Activated CD8-positive, alpha-beta memory T cell treated with anti-CD3 and anti-CD28 coated beads, Interleukin-2, amount 50 U/mL, for 4 hours (primary cell): ENCODE measurements at regions not wholly inside any gene's neighbourhood (a gene's known extent, or its start where the extent isn't known, plus 50 kb on each side); places are given as distances from the start of the nearest gene placed in this dataset.
A peak's percentile ranks its signal among the peaks of the same experiment; 100 is the strongest.
"Not testable (repeated sequence)": the region's sequence is repeated elsewhere in the genome, so short reads cannot be mapped to it uniquely, and the experiment has no call there.

Source experiments
- DNase-seq: peaks from one replicate; pipeline ENCODE4 v3.0.0-alpha.2; 2020

DNA sequence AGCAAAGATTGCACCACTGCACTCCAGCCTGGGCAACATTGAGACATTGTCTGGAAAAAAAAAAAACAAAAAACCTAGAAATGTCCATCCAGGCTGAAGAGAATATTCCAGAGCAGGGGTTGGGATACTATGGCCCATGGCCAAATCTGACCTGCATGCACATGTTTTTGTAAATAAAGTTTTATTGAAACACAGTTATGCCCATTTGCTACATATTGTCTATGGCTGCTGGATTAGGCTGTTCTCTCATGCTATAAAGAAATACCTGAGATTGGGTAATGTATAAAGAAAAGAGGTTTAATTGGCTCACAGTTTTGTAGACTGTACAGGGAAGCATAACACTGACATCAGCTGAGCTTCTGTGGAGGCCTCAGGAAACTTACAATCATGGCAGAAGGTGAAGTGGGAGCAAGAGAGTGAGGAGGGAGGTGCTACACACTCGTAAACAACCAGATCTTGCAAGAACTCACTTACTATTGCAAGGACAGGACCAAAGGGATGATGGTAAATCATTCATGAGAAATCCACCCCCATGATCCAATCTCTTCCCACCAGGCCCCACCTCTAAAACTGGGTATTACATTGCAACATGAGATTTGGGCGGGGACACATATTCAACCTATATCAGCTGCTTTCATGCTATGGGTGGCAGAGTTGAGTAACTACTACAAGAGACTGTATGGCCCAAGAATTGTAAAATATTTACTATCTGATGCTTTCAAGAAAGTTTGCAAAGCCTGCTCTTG is 137.8 kb upstream of the ROPN1B start:
- DNase-seq = not testable (repeated sequence)

DNA sequence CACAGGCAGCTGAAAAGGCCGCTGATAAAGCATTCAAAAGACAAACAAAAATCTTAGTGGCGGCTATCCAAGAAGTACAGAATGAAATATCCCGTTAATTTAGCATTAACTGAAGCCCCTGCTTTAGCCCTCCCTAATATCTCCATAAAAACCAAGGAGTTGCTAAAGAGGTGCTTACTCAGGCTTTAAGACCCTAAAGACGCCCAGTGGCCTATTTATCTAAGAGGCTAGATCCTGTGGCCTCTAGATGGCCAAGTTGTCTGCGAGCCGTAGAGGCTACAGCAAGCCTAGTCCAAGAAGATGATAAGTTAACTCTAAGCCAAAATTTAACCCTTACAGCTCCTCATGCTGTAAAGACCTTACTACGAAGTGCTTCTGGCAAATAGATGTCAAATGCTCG is 133.4 kb upstream of the ROPN1B start:
- DNase-seq = not testable (repeated sequence)

DNA sequence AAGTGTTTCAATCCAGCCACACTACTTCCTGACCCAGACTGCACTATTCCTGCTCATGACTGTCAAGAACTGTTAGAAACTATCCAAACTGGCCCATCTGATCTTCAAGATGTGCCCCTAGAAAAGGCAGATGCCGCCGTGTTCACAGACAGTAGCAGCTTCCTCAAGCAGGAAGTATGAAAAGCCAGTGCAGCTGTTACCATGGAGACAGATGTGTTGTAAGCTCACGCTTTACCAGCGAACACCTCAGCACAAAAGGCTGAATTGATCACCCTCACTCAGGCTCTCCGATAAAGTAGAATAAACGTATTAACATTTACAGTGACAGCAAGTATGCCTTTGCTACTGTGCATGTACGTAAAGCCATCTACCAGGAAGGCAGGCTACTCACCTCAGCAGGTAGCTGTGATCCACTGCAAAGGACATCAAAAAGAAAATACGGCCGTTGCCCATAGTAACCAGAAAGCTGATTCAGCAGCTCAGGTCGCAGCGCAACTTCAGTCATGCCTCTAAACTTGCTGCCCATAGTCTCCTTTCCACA is 132.9 kb upstream of the ROPN1B start:
- not testable (repeated sequence) for DNase-seq

DNA sequence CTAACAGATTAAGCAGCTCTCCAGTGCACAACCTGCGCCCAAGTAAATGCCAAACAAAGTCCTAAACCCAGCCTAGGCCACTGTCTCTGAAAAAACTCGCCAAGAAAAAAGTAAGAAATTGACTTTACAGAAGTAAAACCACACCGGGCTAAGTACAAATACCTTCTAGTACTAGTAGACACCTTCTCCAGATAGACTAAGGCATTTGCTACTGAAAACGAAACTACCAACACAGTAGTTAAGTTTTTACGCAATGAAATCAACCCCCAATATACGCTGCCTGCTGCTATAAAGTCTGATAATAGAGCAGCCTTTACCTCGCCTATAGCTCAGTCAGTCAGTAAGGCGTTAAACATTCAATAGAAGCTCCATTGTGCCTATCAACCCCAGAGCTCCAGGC is 132.2 kb upstream of the ROPN1B start:
- DNase-seq = not testable (repeated sequence)

DNA sequence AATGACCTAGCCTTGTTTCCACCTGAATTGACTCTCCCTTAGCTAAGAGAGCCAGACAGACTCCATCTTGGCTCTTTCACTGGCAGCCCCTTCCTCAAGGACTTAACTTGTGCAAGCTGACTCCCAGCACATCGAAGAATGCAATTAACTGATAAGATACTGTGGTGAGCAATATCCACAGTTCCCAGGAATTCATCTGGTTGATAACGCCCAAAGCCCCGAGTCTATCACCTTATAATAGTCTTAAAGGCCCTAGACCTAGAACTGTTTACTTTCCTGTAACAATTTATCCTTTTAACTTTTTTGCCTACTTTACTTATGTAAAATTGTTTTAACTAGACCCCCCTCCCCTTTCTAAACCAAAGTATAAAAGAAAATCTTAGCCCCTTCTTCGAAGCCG is 130.1 kb upstream of the ROPN1B start:
- not testable (repeated sequence) for DNase-seq

DNA sequence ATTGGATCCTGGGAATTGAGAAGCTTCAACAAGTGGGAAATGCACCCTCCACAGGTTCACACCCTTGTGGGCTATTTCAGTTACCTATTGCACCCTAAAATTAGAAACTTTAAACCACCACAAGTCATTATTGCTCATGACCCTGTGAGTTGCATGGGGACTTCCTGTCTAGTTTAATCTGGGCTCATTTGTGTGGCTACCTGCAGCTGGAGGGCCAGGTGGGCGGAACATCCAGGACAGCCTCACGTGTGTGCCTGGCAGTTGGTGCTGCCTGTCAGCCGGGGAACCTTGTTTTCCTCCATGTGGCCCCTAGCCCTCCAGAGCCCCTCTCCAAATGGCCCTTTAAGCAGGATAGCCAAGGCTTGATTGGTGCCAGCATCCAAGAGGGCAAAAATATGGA is 128.5 kb upstream of the ROPN1B start:
- DNase-seq = not testable (repeated sequence)

DNA sequence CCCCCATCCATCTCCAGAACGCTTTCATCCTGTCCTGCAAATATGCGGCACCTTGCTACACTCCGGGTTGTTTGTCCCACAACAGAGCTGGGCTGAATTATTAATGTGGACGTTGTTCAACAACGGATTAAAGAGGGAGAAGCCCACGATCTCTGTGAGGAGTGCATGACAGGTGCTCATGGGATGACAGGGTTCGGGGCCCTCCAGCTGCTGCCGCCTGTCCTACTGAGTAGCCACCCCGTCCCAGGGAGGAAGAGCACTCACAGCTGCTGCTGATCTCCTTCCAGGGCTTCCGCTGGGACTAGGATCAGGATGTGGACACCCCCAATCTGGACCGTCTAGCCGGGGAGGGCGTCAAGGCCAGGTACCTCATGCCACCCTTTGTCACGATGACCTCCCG is 121.0 kb upstream of the ROPN1B start:
- DNase-seq = not testable (repeated sequence)

DNA sequence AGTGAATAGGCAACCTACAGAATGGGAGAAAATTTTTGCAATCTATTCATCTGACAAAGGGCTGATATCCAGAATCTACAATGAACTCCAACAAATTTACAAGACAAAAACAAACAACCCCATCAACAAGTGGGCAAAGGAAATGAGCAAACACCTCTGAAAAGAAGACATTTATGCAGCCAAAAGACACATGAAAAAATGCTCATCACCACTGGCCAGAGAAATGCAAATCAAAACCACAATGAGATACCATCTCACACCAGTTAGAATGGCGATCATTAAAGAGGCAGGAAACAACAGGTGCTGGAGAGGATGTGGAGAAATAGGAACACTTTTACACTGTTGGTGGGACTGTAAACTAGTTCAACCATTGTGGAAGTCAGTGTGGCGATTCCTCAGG is 114.0 kb upstream of the ROPN1B start:
- not testable (repeated sequence) for DNase-seq

DNA sequence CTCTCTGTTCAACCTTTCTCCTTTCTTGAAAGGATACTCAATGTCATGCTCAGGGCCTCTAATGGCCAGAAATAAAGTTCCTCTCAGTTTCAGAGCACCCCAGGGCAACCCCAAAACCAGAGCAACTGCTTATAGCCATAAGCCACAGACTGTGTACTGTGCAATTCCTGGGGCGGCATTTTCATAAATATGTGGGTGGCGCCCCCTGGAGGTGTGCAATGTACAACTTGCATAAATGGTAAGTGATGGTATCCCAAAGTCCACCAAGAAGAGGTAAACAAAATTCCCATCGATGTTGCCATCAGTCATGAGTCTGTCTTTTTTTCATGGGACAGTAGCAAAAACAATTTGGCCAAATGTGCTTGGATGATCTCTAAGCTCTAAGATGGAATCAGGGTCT is 108.4 kb upstream of the ROPN1B start:
- not testable (repeated sequence) for DNase-seq

DNA sequence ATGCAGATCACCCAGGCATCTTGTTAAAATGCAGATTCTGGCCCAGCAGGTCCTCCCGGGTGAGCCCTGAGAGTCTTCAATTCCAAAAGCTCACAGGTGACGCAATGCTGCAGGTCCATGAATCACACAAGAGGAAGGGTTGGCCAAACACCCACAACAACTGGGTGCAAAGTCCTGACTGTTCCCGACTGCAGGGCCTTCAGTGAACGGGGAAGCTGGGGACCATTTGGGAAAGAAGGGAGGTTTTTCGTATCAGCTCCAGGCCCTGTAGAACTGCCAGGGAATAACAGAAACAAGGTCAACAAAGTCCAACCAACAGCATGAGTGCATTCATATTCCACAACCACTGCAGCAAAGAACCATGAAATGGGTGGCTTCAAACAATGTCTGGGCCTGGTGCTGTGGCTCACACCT is 106.1 kb upstream of the ROPN1B start:
- DNase-seq = not testable (repeated sequence)

DNA sequence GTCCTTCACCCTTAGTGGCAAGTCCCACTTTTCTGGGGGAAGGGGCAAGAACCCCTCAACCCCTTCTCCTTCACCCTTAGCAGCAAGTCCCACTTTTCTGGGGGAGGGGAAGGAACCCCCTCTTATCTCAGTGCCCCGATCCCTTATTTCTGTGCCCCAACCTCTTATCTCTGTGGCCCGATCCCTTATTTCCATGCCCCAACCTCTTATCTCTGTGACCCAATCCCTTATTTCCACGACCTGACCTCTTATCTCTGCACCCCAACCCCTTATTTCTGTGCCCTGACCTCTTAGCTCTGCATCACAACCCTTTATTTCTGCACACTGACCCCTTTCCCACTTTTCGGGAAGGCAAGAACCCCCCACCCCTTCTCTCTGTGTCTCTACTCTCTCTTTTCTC is 104.4 kb upstream of the ROPN1B start:
- DNase-seq = not testable (repeated sequence)

DNA sequence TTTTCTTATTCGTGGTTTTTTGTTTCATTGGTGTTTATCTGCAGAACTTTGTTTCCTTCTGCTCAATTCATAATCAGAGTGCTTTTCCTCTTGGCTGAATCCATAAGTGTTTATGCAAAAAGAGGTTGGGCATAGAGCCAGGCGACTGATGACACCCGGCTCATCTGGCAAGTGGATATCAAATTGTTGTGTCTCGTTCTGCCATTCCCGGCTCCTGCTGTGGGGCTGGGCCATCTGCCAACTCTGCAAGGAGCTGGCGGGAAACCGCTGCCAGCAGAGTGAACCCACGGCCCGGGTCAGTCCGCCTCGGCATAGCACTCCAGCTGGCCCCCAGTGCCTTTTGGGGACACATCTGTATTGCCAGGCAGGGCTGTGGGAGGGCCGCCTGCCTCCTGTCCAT is 83.0 kb upstream of the ROPN1B start:
- not testable (repeated sequence) for DNase-seq

DNA sequence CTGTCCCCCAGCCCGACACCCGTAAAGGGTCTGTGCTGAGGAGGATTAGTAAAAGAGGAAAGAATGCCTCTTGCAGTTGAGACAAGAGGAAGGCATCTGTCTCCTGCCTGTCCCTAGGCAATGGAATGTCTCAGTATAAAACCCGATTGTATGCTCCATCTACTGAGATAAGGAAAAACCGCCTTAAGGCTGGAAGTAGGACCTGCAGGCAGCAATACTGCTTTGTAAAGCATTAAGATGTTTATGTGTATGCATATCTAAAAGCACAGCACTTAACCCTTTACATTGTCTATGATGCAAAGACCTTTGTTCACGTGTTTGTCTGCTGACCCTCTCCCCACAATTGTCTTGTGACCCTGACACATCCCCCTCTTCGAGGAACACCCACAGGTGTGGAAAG is 69.8 kb upstream of the ROPN1B start:
- not testable (repeated sequence) for DNase-seq

DNA sequence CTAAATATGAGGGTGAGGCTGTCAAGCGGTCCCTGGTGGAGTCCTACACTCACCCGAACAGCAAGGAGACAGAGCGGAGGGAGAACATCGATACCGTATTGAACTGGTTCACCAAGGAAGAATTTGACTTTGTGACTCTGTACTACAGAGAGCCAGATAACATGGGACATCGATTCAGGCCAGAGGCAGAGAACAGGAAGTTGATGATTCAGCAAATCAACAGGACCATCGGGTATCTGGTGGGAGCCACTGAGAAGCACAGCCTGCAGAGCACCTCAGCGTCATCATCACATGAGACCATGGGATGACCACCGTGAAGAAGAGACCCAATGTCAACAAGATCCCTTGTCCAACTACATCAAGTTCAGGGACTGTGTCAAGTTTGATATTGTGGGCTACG is 67.5 kb upstream of the ROPN1B start:
- not testable (repeated sequence) for DNase-seq

DNA sequence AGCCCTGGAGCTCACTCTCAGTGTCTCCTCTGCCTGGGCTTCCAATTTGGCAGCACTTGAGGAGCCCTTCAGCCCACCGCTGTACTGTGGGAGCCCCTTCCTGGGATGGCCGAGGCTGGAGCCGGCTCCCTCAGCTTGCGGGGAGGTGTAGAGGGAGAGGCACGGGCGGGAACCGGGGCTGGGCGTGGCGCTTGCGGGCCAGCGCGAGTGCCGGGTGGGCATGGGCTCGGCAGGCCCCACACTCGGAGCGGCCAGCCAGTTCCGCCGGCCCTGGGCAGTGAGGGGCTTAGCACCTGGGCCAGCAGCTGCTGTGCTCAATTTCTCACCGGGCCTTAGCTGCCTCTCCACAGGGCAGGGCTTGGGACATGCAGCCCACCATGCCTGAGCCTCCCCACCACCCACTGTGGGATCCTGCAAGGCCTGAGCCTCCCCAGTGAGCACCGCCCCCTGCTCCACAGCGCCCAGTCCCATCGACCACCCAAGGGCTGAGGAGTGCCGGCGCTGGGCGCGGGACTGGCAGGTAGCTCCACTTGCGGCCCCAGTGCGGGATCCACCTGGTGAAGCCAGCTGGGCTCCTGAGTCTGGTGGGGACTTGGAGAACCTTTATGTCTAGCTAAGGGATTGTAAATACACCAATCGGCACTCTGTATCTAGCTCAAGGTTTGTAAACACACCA is 65.1 kb upstream of the ROPN1B start:
- DNase-seq = not testable (repeated sequence)

DNA sequence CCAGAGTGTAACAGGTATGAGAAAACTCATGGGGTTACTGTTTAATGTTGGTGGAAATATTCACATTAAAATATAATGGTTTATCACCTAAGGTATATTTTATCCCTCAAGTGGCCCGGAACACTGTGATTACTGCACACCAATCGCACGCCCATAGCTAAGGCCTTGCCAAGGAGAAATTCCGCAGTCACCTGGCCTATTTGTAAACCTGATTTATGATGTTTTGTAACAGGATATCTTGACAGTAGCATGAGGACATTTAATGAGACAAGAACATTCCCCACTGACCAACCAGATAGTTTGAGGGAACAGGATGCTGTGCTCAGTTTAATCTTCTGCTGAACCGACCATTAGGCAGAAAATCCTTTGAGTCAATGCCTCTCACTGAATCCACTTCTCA is 61.7 kb upstream of the ROPN1B start:
- not testable (repeated sequence) for DNase-seq

DNA sequence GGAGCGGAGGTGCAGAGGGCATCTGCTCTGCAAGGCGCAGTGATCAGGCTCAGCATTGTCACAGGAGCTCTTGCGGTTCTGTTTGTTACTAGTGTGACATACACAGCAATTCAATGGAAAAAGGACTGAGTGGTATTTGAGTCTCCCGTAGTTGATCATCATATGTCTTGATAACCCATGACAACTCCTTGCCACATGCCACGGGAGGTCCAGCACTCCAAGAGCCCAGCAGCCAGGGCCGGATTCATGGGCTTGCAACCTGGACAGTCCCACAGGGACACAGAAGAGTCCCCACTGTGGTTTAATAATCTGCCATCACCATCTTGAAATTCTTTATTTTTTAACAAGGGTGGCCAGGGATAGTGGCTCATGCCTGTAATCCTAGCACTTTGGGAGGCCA is 58.1 kb upstream of the ROPN1B start:
- not testable (repeated sequence) for DNase-seq

DNA sequence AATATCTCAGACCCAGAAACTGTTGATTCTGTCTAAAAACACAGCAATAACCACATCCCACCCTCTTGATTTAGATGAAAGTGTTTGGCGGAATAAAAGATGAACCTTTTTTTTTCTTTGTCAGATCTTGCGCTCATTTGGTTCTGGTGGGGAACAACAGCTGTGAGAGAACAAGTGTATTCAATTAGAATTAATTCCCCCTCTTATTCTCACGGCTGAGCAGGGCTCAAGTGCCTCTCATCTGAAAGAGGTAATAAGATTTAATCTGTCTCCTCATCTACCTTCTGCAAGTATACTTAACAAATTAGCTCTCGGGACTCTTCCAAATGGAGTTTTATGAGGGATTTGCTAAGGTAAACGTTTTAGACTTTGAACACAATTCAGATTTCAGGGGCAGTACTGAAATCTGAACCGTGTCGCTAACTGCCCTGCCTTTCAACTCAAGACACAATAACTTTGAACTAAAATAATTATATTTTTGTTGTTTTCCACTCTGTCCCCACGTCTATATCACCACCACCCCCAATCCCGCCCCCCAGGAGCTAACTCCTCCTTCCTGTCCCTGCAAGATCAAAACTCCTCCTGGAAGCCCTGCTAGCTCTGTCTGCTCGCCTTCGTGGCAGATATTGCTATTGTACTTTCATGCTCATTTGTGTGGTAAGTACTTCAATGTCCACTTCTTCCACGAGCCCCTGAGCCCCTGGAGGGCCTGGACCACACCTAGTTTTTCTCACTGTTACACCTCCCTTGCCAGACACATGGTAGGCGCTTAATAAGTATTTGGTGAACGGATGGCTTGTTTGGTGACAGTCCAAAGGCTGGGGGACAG is 54.2 kb upstream of the ROPN1B start:
- DNase-seq = not testable (repeated sequence)

DNA sequence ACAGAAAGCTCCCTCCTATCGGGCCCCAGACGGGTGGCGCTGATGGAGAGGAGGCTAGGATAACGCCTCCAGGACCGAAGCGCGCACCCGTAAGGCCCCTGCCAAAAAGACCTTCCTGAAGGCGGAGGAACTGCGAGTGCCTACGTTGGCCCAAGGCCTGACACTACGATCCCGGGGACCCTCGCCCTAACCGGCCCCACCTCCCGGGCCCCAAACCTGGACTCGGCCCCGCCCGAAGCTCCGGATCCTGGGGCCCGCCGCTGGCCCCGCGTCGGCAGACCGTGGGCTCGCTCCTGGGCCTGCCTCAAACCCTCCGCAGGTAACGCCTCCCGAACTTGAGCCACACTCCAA is 53.6 kb upstream of the ROPN1B start:
- not testable (repeated sequence) for DNase-seq

DNA sequence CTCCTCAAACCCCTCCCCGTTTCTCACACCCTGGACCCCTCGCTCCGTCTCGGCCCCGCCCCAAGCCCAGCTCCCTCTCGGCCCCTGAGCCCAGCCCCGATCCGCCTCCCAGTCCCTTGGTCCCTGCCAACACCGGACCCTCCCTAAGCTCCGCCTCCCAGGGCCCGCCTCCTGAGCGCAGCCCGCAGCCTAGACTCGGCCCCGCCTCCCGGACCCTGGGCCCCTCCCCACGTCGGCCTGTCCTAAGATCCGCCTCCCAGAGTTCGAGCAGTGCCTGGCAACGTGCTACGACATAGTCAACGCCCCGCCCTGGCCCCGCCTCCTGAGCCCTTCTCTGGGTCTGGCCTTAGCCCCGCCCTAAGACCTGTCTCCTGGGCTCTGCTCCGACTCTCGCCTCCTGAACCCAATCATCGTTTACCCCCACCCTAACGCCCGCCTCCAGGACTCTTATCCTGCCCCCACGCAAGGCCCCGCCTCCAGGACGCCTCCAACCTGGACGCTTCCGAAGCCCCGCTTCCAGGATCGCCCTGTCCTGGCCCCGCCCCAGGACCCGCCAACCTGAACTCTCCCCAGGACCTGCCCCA is 53.1 kb upstream of the ROPN1B start:
- peak; percentile 99 for DNase-seq

DNA sequence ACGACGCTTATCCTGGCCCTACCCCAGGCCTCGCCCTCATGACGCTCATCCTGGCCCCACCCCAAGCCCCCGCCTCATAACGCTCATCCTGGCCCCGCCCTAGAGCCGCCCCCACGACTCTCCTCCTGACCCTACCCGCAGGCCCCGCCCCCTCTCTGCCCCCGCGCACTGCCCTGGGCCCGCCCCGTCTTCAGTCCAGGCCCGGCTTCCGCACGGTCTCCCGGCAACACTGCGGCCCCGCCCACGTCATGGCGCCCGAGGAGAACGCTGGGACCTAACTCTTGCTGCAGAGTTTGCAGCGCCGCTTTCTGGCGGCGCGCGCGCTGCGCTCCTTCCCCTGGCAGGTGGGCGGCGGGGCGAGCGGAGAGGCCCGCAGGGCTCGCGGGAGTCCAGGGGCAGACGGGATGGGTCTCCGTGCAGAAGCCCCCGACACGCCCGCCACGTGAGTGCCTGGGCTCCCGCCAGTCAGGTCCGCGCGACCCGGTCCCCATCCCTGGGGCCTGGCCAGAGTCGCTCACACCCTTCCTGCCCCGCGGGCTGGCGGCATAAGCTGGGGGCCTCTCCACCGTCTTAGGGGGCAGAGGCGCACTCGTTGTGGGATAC is 52.5 kb upstream of the ROPN1B start:
- DNase-seq = peak; percentile 94

DNA sequence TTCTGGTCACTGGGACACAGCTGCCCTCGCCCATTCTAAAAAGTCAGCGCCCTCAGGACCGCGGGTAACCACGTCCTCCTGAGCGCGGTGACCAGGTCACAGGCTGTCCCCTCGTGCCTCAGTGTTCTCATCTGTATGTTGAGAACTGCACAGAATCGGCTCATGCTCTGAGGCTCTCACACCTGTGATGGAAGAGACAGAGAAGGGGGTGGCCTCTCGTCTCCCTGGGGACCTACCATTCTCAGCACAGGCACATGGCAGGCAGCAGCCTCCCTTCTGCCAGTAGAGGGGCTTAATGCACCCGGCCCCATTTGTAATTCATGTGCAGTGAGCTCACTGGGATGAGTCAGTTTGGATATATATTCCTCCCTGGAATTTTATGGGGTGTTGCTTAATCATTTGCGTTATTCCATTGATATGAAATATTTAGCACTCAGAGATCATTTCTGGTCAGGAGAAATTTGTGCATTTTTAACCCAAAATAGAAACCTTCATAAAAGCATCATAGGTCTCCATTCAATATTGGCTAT is 51.9 kb upstream of the ROPN1B start:
- DNase-seq = peak; percentile 35
